ENCODE measurements at regions not wholly inside any gene's neighbourhood (a gene's known extent, or its start where the extent isn't known, plus 50 kb on each side); places are given as distances from the start of the nearest gene placed in this dataset.

DNA sequence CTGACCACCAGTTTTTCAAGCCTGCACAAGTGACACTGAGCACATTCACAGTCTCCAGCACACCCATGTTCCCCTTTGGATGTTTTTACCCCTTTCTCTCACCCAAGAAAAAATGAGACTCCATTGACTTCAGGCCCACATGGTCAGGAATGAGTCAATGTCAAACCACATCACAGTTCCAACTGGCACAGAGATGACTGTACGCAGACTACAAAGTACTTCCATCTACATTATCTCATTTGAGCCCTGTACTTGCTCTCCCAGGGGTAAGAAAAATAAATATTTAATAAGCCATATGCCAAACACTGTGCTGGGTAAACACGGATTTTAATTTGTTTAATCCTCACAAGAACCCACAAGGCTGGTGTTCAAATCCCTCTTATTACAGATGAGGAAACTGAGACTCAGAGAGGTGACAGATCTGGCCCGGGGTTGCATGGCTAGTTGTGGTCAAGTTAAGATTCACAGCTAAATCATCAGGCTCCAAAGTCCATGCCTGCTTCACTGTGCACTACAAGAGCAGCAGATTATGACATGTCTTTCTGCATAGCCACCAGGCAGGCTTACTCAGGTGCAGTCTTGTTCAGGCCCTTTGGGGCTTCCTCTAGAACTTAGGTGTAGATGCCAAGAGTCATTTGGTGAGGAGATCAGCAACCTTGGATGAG lies 106.1 kb downstream of the TXNL1 start:
- TF ChIP-seq TAF1 (IDR thresholded peaks at IDR 0.05; ENCODE audit: borderline replicate concordance, insufficient read depth, low read length) (no peak), REST (IDR thresholded peaks at IDR 0.05; ENCODE audit: insufficient read depth in 1 of 2, low read depth in 2 of 2, low read length in 2 of 2) (no peak)

GRCh38 chr18:56522816-56523215 lies 115.6 kb downstream of the TXNL1 start:
- TF ChIP-seq TAF1 (IDR thresholded peaks at IDR 0.05; ENCODE audit: borderline replicate concordance, insufficient read depth, low read length) (no peak), FOXP2 (optimal IDR thresholded peaks at IDR 0.05; ENCODE audit: borderline replicate concordance, extremely low read depth, extremely low read length, insufficient read depth) (no peak), SIN3A (IDR thresholded peaks at IDR 0.05; ENCODE audit: borderline replicate concordance, insufficient read depth, low read length) (no peak), REST (IDR thresholded peaks at IDR 0.05; ENCODE audit: insufficient read depth in 1 of 2, low read depth in 2 of 2, low read length in 2 of 2) (no peak), POLR2AphosphoS5 (IDR thresholded peaks at IDR 0.05; ENCODE audit: low read depth, low read length) (no peak)

GRCh38 chr18:56521263-56521662 lies 117.1 kb downstream of the TXNL1 start:
- TF ChIP-seq TAF1 (IDR thresholded peaks at IDR 0.05; ENCODE audit: borderline replicate concordance, insufficient read depth, low read length) (no peak), POLR2AphosphoS5 (IDR thresholded peaks at IDR 0.05; ENCODE audit: low read depth, low read length) (no peak), REST (IDR thresholded peaks at IDR 0.05; ENCODE audit: insufficient read depth in 1 of 2, low read depth in 2 of 2, low read length in 2 of 2) (no peak), FOXP2 (optimal IDR thresholded peaks at IDR 0.05; ENCODE audit: borderline replicate concordance, extremely low read depth, extremely low read length, insufficient read depth) (no peak), SIN3A (IDR thresholded peaks at IDR 0.05; ENCODE audit: borderline replicate concordance, insufficient read depth, low read length) (no peak)

- TF ChIP-seq POLR2AphosphoS5 (IDR thresholded peaks at IDR 0.05; ENCODE audit: low read depth, low read length) (no peak), SIN3A (IDR thresholded peaks at IDR 0.05; ENCODE audit: borderline replicate concordance, insufficient read depth, low read length) (no peak), REST (IDR thresholded peaks at IDR 0.05; ENCODE audit: insufficient read depth in 1 of 2, low read depth in 2 of 2, low read length in 2 of 2) (no peak), TAF1 (IDR thresholded peaks at IDR 0.05; ENCODE audit: borderline replicate concordance, insufficient read depth, low read length) (no peak), FOXP2 (optimal IDR thresholded peaks at IDR 0.05; ENCODE audit: borderline replicate concordance, extremely low read depth, extremely low read length, insufficient read depth) (no peak)
These were observed 120.6 kb downstream of the TXNL1 start for GRCh38 chr18:56517761-56518160.

- TF ChIP-seq TAF1 (IDR thresholded peaks at IDR 0.05; ENCODE audit: borderline replicate concordance, insufficient read depth, low read length) = no peak
- no peak for TF ChIP-seq POLR2AphosphoS5 (IDR thresholded peaks at IDR 0.05; ENCODE audit: low read depth, low read length)
- TF ChIP-seq REST (IDR thresholded peaks at IDR 0.05; ENCODE audit: insufficient read depth in 1 of 2, low read depth in 2 of 2, low read length in 2 of 2) = no peak
- TF ChIP-seq SIN3A (IDR thresholded peaks at IDR 0.05; ENCODE audit: borderline replicate concordance, insufficient read depth, low read length) = no peak
- TF ChIP-seq FOXP2 (optimal IDR thresholded peaks at IDR 0.05; ENCODE audit: borderline replicate concordance, extremely low read depth, extremely low read length, insufficient read depth) = no peak
These were observed 121.2 kb downstream of the TXNL1 start for GRCh38 chr18:56517196-56517595.

All from PFSK-1 (cell line).